Stimulated activated CD4-positive, alpha-beta T cell treated with anti-CD3 and anti-CD28 coated beads, Interleukin-4, amount 100 ng/mL, for 1 hour (primary cell): ENCODE measurements at regions not wholly inside any gene's neighbourhood (a gene's known extent, or its start where the extent isn't known, plus 50 kb on each side); places are given as distances from the start of the nearest gene placed in this dataset.
"Not testable (repeated sequence)": the region's sequence is repeated elsewhere in the genome, so short reads cannot be mapped to it uniquely, and the experiment has no call there.

Experiments used
- DNase-seq: peaks from one replicate; pipeline ENCODE4 v3.0.0-alpha.2; 2020

GRCh38 chr12:46884362-46884761 lies 58.6 kb upstream of the SLC38A4 start:
- no peak for DNase-seq

- DNase-seq: no peak
Observed at GRCh38 chr12:46886541-46887041, 60.8 kb upstream of the SLC38A4 start.

GRCh38 chr12:46887870-46888269 lies 62.1 kb upstream of the SLC38A4 start:
- DNase-seq: no peak

GRCh38 chr12:46888568-46888967 lies 62.8 kb upstream of the SLC38A4 start:
- no peak for DNase-seq

- DNase-seq: no peak
Observed at GRCh38 chr12:46891306-46891705, 65.5 kb upstream of the SLC38A4 start.

GRCh38 chr12:46892034-46892705 lies 66.4 kb upstream of the SLC38A4 start:
- DNase-seq: no peak

- no peak for DNase-seq
Observed at GRCh38 chr12:46892887-46893286, 67.1 kb upstream of the SLC38A4 start.

- no peak for DNase-seq
Observed at GRCh38 chr12:46893434-46893833, 67.6 kb upstream of the SLC38A4 start.

GRCh38 chr12:46895726-46896125 lies 69.9 kb upstream of the SLC38A4 start:
- DNase-seq: no peak

- DNase-seq: no peak
Observed at GRCh38 chr12:46896680-46897079, 70.9 kb upstream of the SLC38A4 start.

GRCh38 chr12:46898152-46898931 lies 72.5 kb upstream of the SLC38A4 start:
- no peak for DNase-seq

- DNase-seq: no peak
Observed at GRCh38 chr12:46898989-46899388, 73.2 kb upstream of the SLC38A4 start.

- no peak for DNase-seq
Observed at GRCh38 chr12:46900734-46901463, 75.1 kb upstream of the SLC38A4 start.

- DNase-seq: no peak
Observed at GRCh38 chr12:46901464-46902205, 75.8 kb upstream of the SLC38A4 start.

GRCh38 chr12:46903058-46903457 lies 77.3 kb upstream of the SLC38A4 start:
- no peak for DNase-seq

GRCh38 chr12:46904406-46905238 lies 78.8 kb upstream of the SLC38A4 start:
- DNase-seq: no peak

- not testable (repeated sequence) for DNase-seq
Observed at GRCh38 chr12:46905239-46905627, 79.4 kb upstream of the SLC38A4 start.

- DNase-seq: no peak
Observed at GRCh38 chr12:46907791-46908190, 82.0 kb upstream of the SLC38A4 start.

GRCh38 chr12:46908236-46908935 lies 82.6 kb upstream of the SLC38A4 start:
- DNase-seq: no peak

GRCh38 chr12:46908936-46909635 lies 83.3 kb upstream of the SLC38A4 start:
- no peak for DNase-seq

GRCh38 chr12:46910830-46911229 lies 85.0 kb upstream of the SLC38A4 start:
- DNase-seq: no peak
